KOPT-K1 (cell line): ENCODE measurements at regions not wholly inside any gene's neighbourhood (a gene's known extent, or its start where the extent isn't known, plus 50 kb on each side); places are given as distances from the start of the nearest gene placed in this dataset.

Experiments
- H3K27ac ChIP-seq: fragments of 200-600 bp; sonication (generic); 2 replicates; pipeline ENCODE4 v1.5.1; 2016; ENCODE audit warnings: antibody characterized with exemption, mild to moderate bottlenecking, low read depth, low read length; ENCODE audit not compliant: poor library complexity, severe bottlenecking
- H3K36me3 ChIP-seq: fragments of 200-600 bp; sonication (generic); 2 replicates; pipeline ENCODE4 v1.5.1; 2017; ENCODE audit warnings: antibody characterized with exemption, mild to moderate bottlenecking, low read length, moderate library complexity; ENCODE audit not compliant: insufficient read depth
- H3K9me3 ChIP-seq: fragments of 200-600 bp; sonication (generic); 2 replicates; pipeline ENCODE4 v1.5.1; 2017; ENCODE audit warnings: antibody characterized with exemption, low read length, mild to moderate bottlenecking; ENCODE audit not compliant: insufficient read depth, poor library complexity, severe bottlenecking

- Histone ChIP-seq H3K27ac (no peak overlapping the region), H3K36me3 (no peaks in the 10 kb centered on the region), H3K9me3 (no peaks in the 10 kb centered on the region)
Observed at GRCh38 chr21:43277481-43278351, 108.9 kb downstream of the CRYAA start.

DNA sequence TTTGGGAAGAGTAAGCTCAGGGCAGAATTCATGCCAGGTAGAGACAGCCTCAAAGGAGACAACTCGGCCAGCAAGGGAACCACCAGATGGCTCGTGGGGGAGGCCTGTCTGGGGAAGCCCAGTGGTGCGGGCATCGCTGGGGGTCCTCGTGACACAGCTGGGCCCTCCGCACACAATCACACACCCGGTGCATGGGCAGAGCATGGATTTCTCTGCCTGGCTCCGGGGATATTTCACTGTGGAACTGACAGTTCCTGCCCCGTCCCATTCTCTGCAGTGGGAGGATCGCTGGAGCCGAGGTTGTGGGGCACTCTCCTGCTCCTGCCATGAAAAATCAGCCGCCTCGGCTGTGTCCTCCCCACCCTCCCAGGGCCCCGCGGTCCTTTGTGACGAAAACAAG lies 108.0 kb downstream of the CRYAA start:
- Histone ChIP-seq H3K36me3 (no peaks in the 10 kb centered on the region), H3K27ac (no peak overlapping the region), H3K9me3 (no peaks in the 10 kb centered on the region)

DNA sequence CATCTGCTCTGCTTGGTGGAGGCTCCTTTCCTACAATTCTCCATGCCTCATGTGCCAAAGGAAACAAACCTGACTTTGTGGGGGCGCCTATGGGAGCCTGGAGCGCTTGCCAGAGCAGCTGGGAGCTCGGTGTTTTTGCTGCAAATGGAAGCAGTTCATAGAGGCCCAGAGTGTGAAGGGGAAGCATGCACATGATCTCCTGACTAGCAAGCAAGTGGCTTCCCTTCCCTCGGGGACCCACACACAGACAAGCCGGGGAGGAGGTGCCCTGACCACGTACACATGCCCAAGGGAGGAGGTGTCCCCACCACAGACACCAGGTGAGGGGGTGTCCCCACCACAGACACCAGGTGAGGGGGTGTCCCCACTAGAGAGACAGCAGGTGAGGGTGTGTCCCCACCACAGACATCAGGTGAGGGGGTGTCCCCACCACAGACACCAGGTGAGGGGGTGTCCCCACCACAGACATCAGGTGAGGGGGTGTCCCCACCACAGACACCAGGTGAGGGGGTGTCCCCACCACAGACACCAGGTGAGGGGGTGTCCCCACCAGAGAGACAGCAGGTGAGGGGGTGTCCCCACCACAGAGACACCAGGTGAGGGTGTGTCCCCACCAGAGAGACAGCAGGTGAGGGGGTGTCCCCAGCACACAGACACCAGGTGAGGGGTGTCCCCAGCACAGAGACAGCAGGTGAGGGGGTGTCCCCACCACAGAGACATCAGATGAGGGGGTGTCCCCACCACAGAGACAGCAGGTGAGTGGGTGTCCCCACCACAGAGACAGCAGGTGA lies 106.8 kb downstream of the CRYAA start:
- Histone ChIP-seq H3K36me3 (no peaks in the 10 kb centered on the region), H3K27ac (no peak overlapping the region), H3K9me3 (no peaks in the 10 kb centered on the region)

GRCh38 chr21:43274946-43275310 lies 106.1 kb downstream of the CRYAA start:
- Histone ChIP-seq H3K36me3 (no peaks in the 10 kb centered on the region), H3K9me3 (no peaks in the 10 kb centered on the region), H3K27ac (no peak overlapping the region)

DNA sequence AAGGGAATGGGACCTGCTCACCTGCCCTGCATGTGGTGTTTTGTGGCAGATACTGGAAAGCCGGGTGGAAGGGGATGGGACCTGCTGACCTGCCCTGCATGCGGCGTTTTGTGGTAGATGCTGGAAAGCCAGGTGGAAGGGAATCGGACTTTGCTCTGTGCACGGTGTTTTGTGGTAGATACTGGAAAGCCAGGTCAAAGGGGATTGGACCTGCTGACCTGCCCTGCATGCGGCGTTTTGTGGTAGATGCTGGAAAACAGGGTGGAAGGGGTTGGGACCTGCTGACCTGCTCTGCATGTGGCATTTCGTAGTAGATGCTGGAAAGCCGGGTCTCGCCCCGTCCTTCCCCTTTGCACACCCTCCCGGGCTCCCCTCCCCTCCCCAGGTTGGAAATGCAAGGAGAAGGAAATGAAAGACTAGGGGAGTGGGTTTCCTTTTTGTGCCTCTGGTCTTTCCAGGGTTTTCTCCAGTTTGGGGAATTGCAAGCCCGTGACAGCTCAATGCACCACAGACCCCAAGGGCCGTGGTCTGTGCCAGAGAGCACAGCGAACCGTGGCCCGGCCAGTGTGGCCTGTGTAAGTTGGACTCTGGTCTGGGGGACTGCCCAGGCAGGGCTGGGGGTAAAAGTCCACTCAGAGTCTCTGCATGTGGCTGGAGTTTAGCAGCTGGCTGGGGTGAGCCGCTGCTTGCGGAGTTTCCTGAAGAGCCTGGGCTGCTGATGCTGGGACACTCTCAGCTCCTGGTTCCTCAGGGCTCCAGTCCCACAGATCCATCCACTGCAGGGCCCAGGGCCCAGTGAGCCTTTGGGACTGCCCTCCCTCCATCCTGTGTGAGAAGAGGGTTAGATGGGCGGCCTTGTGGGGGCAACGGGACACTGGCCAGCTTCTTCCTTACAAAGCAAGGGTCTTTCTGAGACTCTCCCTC lies 105.5 kb downstream of the CRYAA start:
- no peaks in the 10 kb centered on the region for H3K36me3 ChIP-seq
- no peak overlapping the region for H3K27ac ChIP-seq

GRCh38 chr21:43273708-43274021 lies 104.9 kb downstream of the CRYAA start:
- H3K36me3 ChIP-seq = no peaks in the 10 kb centered on the region
- H3K27ac ChIP-seq = no peak overlapping the region
- no peaks in the 10 kb centered on the region for H3K9me3 ChIP-seq

More for the DNA sequence above, 105.5 kb downstream of the CRYAA start:
- no peaks in the 10 kb centered on the region for H3K9me3 ChIP-seq

GRCh38 chr21:43273016-43273707 lies 104.4 kb downstream of the CRYAA start:
- Histone ChIP-seq H3K27ac (no peak overlapping the region), H3K36me3 (no peaks in the 10 kb centered on the region), H3K9me3 (no peaks in the 10 kb centered on the region)

- H3K9me3 ChIP-seq = no peaks in the 10 kb centered on the region
Observed at GRCh38 chr21:43272591-43272990, 103.8 kb downstream of the CRYAA start.

DNA sequence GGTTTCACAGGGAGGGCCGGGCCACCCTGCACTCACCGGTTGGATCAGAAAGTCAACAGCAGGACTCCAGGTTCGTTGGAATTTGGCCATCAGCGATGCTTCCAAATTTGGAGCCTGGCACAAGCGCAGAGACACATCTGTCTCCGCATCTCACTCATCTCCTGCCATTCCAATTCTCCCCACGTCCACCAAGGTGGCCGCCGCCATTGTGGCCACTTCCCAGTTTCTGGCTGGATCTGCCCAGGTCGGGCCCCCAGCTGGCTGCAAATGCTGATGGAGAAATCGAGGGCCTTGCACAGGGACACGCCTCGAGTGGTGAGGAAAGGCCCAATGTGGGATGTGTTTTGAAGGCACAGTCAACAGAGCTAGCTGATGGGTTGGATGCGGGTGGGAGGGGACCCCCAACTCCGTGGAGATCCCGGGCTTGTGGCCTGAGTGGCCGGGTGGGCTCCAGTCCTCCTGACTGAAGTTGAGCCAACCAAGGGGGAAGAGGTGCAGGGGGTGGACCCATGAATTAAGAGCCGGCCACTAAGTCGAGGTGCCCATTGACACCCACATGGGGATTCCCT lies 102.7 kb downstream of the CRYAA start:
- no peaks in the 10 kb centered on the region for H3K9me3 ChIP-seq

More at GRCh38 chr21:43272591-43272990, 103.8 kb downstream of the CRYAA start:
- Histone ChIP-seq H3K27ac (no peak overlapping the region), H3K36me3 (no peaks in the 10 kb centered on the region)

DNA sequence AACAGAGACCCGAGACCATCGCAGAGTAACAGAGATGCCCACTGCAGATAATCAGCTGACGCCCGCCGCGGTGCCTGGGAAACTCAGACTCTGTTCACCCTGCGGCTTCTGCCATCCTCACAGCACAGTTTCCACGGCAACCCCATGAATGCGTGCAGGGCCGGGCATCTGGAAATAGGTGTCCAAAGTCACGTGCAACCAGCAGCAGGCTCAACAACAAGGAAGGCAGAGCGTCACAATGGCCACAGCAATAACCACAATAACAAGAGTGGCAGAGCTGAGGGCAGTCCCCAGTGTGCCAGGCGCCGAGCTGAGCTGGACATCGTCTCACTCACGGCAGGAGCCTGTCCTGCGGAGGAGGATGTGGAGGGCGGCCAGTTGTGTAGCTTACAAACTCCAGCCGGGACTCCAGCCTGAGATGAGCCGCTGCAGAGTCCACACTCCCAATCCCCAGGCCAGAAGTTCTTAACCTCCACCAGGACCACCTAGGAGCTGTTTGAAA lies 102.0 kb downstream of the CRYAA start:
- Histone ChIP-seq H3K9me3 (no peaks in the 10 kb centered on the region), H3K36me3 (no peaks in the 10 kb centered on the region), H3K27ac (no peak overlapping the region)

More for the DNA sequence above, 102.7 kb downstream of the CRYAA start:
- Histone ChIP-seq H3K27ac (no peak overlapping the region), H3K36me3 (no peaks in the 10 kb centered on the region)

DNA sequence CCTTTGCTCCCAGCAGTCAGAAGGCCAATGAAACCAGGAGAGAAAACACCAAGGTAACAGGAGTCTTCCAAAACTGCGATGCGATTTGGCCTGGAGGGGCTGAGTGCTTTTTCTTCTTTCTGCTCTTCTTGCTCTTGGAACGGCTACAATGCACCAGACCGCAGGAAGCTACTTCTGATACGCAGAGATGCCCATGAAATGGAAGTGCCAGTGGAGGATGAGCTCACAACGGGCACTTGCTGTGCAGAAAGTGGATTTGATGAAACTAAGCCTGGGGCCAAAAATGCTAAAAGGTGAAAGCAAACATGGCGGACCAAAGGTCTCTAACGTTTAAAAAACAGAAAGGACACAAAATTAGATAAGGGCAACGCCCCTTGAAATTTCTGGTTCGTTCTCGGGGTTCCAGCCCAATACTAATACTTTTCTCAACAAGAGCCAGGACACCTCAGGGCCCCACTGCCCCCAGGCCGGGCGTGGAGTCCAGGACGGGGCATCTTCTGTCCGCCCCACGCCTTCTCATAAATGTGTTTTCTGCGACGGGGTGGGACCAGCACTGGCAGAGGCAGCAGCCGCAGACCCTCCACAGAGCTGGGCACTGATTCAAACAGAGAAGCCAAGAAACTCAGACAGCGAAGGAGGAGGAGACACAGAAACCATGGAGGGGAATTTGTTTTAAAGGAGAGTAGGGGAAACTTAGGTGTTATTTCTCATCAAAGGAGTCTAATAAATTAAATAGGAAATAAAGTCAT lies 101.3 kb downstream of the CRYAA start:
- no peaks in the 10 kb centered on the region for H3K36me3 ChIP-seq
- H3K9me3 ChIP-seq = no peaks in the 10 kb centered on the region
- no peak overlapping the region for H3K27ac ChIP-seq

- no peaks in the 10 kb centered on the region for H3K36me3 ChIP-seq
- H3K27ac ChIP-seq = no peak overlapping the region
- H3K9me3 ChIP-seq = no peaks in the 10 kb centered on the region
Observed at GRCh38 chr21:43269440-43269839, 100.6 kb downstream of the CRYAA start.

DNA sequence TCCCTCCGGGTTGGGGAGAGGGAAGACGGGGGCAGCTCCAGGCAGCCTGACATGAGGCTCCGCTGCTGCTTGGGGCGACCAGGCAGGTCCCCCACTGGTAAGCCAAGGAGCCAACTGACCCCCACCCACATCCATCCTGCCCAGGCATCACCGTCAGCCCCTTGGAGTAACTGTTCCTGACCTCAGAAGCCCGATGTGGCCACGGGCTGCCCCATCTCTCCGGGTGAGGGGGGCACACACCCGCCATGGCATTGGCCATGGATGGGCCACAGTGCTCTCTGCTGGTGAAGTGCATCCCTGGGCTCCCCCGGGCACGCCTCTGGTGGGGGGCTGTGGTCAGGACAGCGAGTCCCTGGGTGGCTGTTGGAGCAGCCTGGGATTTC lies 100.0 kb downstream of the CRYAA start:
- Histone ChIP-seq H3K36me3 (no peaks in the 10 kb centered on the region), H3K9me3 (no peaks in the 10 kb centered on the region), H3K27ac (no peak overlapping the region)
